EL (cell line): ENCODE measurements at regions not wholly inside any gene's neighbourhood (a gene's known extent, or its start where the extent isn't known, plus 50 kb on each side); places are given as distances from the start of the nearest gene placed in this dataset.

ENCODE experiments used
- DNase-seq: peaks from one replicate; pipeline ENCODE4 v3.0.0-alpha.2; 2016

- no peak for DNase-seq
These were observed 196.6 kb downstream of the HS3ST3A1 start for GRCh38 chr17:13405080-13405479.

GRCh38 chr17:13403982-13404946, 197.5 kb downstream of the HS3ST3A1 start:
- no peak for DNase-seq

- no peak for DNase-seq
These were observed 201.2 kb downstream of the HS3ST3A1 start for GRCh38 chr17:13400491-13400890.

GRCh38 chr17:13398853-13399252, 202.9 kb downstream of the HS3ST3A1 start:
- no peak for DNase-seq

- DNase-seq = no peak
These were observed 203.6 kb downstream of the HS3ST3A1 start for GRCh38 chr17:13398091-13398490.

GRCh38 chr17:13395862-13396261, 205.9 kb downstream of the HS3ST3A1 start:
- no peak for DNase-seq

GRCh38 chr17:13395346-13395745, 206.4 kb downstream of the HS3ST3A1 start:
- no peak for DNase-seq

GRCh38 chr17:13393841-13394710, 207.7 kb downstream of the HS3ST3A1 start:
- peak; percentile 28 for DNase-seq

- no peak for DNase-seq
These were observed 213.8 kb downstream of the HS3ST3A1 start for GRCh38 chr17:13387952-13388351.

- no peak for DNase-seq
These were observed 214.5 kb downstream of the HS3ST3A1 start for GRCh38 chr17:13387236-13387635.

GRCh38 chr17:13385481-13385911, 216.2 kb downstream of the HS3ST3A1 start:
- DNase-seq = peak; percentile 16

- no peak for DNase-seq
These were observed 217.1 kb downstream of the HS3ST3A1 start for GRCh38 chr17:13384626-13385025.

- DNase-seq = no peak
These were observed 223.4 kb downstream of the HS3ST3A1 start for GRCh38 chr17:13378361-13378760.

- DNase-seq = no peak
These were observed 227.3 kb downstream of the HS3ST3A1 start for GRCh38 chr17:13374203-13375143.

GRCh38 chr17:13372432-13372831, 229.3 kb downstream of the HS3ST3A1 start:
- DNase-seq = no peak

- no peak for DNase-seq
These were observed 234.6 kb downstream of the HS3ST3A1 start for GRCh38 chr17:13367154-13367553.

- peak; percentile 54 for DNase-seq
These were observed 236.4 kb downstream of the HS3ST3A1 start for GRCh38 chr17:13365331-13365730.

GRCh38 chr17:13363771-13364170, 238.0 kb downstream of the HS3ST3A1 start:
- no peak for DNase-seq

- DNase-seq = peak; percentile 81
These were observed 239.2 kb downstream of the HS3ST3A1 start for GRCh38 chr17:13362341-13363122.

- no peak for DNase-seq
These were observed 242.0 kb downstream of the HS3ST3A1 start for GRCh38 chr17:13359774-13360173.

GRCh38 chr17:13355054-13355453, 246.7 kb downstream of the HS3ST3A1 start:
- no peak for DNase-seq

- no peak for DNase-seq
These were observed 248.1 kb downstream of the HS3ST3A1 start for GRCh38 chr17:13353590-13353989.
